A673 (cell line): ENCODE measurements at regions not wholly inside any gene's neighbourhood (a gene's known extent, or its start where the extent isn't known, plus 50 kb on each side); places are given as distances from the start of the nearest gene placed in this dataset.

Experiments
- EZH2 ChIP-seq: fragments of 200-600 bp; sonication (generic); IDR thresholded peaks from 2 replicates; pipeline ENCODE4 v1.6.1; 2017; ENCODE audit warnings: borderline replicate concordance, low read depth, mild to moderate bottlenecking, mixed read lengths, antibody characterized with exemption, low read length; ENCODE audit not compliant: poor library complexity, severe bottlenecking
- TF ChIP-seq, protein P1 (sequence below): fragments of 300-800, 200-600 bp; sonication (generic); conservative IDR thresholded peaks from 2 replicates; pipeline ENCODE4 v1.5.1; 2017; ENCODE audit warnings: low read depth, mild to moderate bottlenecking, antibody characterized with exemption, low read length, moderate library complexity, mixed read lengths

DNA sequence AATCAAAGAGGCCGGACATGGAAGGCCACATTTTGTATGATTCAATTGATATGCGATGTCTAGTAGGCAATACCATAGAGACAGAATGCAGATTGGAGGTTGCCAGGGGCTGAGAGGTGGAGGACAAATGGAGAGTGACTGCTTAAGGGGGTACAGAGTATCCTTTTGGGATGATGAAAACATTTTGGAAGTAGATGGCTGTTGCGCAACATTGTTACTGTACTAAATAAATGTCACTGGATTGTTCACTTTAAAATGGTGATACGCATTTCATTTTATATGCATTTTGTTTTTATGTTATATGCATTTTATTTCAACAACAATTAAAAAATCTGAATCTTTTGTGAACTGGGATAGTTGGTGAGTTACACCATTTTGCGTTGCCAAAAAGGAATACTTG is 99.7 kb upstream of the AGBL1 start:
- TF ChIP-seq, protein P1, sequence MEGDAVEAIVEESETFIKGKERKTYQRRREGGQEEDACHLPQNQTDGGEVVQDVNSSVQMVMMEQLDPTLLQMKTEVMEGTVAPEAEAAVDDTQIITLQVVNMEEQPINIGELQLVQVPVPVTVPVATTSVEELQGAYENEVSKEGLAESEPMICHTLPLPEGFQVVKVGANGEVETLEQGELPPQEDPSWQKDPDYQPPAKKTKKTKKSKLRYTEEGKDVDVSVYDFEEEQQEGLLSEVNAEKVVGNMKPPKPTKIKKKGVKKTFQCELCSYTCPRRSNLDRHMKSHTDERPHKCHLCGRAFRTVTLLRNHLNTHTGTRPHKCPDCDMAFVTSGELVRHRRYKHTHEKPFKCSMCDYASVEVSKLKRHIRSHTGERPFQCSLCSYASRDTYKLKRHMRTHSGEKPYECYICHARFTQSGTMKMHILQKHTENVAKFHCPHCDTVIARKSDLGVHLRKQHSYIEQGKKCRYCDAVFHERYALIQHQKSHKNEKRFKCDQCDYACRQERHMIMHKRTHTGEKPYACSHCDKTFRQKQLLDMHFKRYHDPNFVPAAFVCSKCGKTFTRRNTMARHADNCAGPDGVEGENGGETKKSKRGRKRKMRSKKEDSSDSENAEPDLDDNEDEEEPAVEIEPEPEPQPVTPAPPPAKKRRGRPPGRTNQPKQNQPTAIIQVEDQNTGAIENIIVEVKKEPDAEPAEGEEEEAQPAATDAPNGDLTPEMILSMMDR = no peak
- TF ChIP-seq EZH2 = no peak
